ENCODE measurements at regions not wholly inside any gene's neighbourhood (a gene's known extent, or its start where the extent isn't known, plus 50 kb on each side); places are given as distances from the start of the nearest gene placed in this dataset.

DNA sequence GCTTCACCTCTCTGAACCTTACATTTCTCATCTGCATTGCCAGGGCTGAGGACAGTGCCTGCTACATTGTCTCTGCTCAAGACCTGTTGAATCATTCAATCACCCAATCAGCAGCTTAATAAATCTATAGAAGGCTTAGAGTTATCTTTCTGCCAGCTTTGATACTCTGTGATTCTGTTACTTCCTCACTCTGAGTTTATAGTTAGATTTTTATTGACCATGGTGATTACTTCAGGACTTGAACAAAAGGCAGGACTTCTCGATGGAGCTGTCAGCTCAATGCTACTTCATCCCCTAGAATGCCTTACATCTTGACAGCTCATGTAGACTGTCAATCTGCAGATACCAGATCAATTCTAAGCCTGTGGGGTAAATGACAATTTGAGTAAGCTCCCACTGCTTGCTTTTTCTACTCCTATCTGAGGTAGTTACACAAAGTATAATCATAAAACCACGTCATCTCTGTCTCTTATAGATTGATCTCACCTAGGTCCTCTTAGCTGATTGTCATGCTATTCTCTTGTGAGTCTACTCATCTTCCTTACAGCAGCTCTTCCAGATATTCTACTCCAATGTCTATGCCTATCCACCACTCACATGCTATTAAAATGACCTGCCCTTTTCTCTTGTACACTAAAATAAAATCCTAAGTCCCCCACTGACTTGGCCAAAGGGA, 318.3 kb upstream of the CA10 start (continued):
- TF ChIP-seq ZNF701 (tag by site-specific recombination; IDR thresholded peaks at IDR 0.05) (no peak), GLI4 (tag by site-specific recombination; IDR thresholded peaks at IDR 0.05) (no peak), ZNF548 (tag by site-specific recombination; IDR thresholded peaks at IDR 0.05) (no peak), ZNF837 (tag by site-specific recombination; IDR thresholded peaks at IDR 0.05) (no peak)

GRCh38 chr17:52470553-52470952, 312.0 kb upstream of the CA10 start:
- TF ChIP-seq, protein P1, sequence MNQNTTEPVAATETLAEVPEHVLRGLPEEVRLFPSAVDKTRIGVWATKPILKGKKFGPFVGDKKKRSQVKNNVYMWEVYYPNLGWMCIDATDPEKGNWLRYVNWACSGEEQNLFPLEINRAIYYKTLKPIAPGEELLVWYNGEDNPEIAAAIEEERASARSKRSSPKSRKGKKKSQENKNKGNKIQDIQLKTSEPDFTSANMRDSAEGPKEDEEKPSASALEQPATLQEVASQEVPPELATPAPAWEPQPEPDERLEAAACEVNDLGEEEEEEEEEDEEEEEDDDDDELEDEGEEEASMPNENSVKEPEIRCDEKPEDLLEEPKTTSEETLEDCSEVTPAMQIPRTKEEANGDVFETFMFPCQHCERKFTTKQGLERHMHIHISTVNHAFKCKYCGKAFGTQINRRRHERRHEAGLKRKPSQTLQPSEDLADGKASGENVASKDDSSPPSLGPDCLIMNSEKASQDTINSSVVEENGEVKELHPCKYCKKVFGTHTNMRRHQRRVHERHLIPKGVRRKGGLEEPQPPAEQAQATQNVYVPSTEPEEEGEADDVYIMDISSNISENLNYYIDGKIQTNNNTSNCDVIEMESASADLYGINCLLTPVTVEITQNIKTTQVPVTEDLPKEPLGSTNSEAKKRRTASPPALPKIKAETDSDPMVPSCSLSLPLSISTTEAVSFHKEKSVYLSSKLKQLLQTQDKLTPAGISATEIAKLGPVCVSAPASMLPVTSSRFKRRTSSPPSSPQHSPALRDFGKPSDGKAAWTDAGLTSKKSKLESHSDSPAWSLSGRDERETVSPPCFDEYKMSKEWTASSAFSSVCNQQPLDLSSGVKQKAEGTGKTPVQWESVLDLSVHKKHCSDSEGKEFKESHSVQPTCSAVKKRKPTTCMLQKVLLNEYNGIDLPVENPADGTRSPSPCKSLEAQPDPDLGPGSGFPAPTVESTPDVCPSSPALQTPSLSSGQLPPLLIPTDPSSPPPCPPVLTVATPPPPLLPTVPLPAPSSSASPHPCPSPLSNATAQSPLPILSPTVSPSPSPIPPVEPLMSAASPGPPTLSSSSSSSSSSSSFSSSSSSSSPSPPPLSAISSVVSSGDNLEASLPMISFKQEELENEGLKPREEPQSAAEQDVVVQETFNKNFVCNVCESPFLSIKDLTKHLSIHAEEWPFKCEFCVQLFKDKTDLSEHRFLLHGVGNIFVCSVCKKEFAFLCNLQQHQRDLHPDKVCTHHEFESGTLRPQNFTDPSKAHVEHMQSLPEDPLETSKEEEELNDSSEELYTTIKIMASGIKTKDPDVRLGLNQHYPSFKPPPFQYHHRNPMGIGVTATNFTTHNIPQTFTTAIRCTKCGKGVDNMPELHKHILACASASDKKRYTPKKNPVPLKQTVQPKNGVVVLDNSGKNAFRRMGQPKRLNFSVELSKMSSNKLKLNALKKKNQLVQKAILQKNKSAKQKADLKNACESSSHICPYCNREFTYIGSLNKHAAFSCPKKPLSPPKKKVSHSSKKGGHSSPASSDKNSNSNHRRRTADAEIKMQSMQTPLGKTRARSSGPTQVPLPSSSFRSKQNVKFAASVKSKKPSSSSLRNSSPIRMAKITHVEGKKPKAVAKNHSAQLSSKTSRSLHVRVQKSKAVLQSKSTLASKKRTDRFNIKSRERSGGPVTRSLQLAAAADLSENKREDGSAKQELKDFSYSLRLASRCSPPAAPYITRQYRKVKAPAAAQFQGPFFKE (tag by site-specific recombination; IDR thresholded peaks at IDR 0.05; ENCODE audit: borderline replicate concordance): no peak
- TF ChIP-seq ZBTB17 (tag by site-specific recombination; IDR thresholded peaks at IDR 0.05) (no peak), ZBTB1 (tag by site-specific recombination; IDR thresholded peaks at IDR 0.05) (no peak), ZNF660 (tag by site-specific recombination; IDR thresholded peaks at IDR 0.05) (no peak), GLI2 (tag by site-specific recombination; IDR thresholded peaks at IDR 0.05; ENCODE audit: borderline replicate concordance, low read depth) (no peak)
- TF ChIP-seq, protein P2, sequence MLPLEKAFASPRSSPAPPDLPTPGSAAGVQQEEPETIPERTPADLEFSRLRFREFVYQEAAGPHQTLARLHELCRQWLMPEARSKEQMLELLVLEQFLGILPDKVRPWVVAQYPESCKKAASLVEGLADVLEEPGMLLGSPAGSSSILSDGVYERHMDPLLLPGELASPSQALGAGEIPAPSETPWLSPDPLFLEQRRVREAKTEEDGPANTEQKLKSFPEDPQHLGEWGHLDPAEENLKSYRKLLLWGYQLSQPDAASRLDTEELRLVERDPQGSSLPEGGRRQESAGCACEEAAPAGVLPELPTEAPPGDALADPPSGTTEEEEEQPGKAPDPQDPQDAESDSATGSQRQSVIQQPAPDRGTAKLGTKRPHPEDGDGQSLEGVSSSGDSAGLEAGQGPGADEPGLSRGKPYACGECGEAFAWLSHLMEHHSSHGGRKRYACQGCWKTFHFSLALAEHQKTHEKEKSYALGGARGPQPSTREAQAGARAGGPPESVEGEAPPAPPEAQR (tag by site-specific recombination; IDR thresholded peaks at IDR 0.05): no peak
- ChIA-PET CTCF (no interaction called here), POLR2A (no interaction called here)
- Histone ChIP-seq H3K4me3 (ENCODE audit: low read depth, low read length) (no peak overlapping the region), H3K27ac (ENCODE audit: extremely low read depth, low read depth, low read length) (no peak overlapping the region), H3K4me1 (ENCODE audit: control insufficient read depth, insufficient read depth, low read length) (no peaks in the 10 kb centered on the region), H3K9me3 (ENCODE audit: control insufficient read depth, insufficient read depth, low read depth, low read length) (no peaks in the 10 kb centered on the region), H3K36me3 (ENCODE audit: control insufficient read depth in 2 of 2, insufficient read depth in 1 of 2, low read length in 2 of 2) (no peaks in the 10 kb centered on the region)

- ChIA-PET CTCF (no interaction called here), POLR2A (no interaction called here)
- TF ChIP-seq MEIS1 (CRISPR knock-in tag; IDR thresholded peaks at IDR 0.05; ENCODE audit: borderline replicate concordance) (no peak), ZNF654 (tag by site-specific recombination; IDR thresholded peaks at IDR 0.05; ENCODE audit: low read depth) (no peak), ZBTB20 (tag by site-specific recombination; IDR thresholded peaks at IDR 0.05) (no peak), KLF7 (tag by site-specific recombination; IDR thresholded peaks at IDR 0.05; ENCODE audit: borderline replicate concordance) (no peak), ZNF148 (tag by site-specific recombination; IDR thresholded peaks at IDR 0.05; ENCODE audit: borderline replicate concordance) (no peak), ZNF530 (tag by site-specific recombination; IDR thresholded peaks at IDR 0.05; ENCODE audit: low read depth) (no peak), ZNF704 (tag by site-specific recombination; IDR thresholded peaks at IDR 0.05) (no peak), ZNF2 (tag by site-specific recombination; IDR thresholded peaks at IDR 0.05) (no peak), ZNF747 (tag by site-specific recombination; IDR thresholded peaks at IDR 0.05) (no peak), ZNF121 (tag by site-specific recombination; IDR thresholded peaks at IDR 0.05) (no peak)
- TF ChIP-seq, protein P3, sequence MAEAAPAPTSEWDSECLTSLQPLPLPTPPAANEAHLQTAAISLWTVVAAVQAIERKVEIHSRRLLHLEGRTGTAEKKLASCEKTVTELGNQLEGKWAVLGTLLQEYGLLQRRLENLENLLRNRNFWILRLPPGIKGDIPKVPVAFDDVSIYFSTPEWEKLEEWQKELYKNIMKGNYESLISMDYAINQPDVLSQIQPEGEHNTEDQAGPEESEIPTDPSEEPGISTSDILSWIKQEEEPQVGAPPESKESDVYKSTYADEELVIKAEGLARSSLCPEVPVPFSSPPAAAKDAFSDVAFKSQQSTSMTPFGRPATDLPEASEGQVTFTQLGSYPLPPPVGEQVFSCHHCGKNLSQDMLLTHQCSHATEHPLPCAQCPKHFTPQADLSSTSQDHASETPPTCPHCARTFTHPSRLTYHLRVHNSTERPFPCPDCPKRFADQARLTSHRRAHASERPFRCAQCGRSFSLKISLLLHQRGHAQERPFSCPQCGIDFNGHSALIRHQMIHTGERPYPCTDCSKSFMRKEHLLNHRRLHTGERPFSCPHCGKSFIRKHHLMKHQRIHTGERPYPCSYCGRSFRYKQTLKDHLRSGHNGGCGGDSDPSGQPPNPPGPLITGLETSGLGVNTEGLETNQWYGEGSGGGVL (tag by site-specific recombination; IDR thresholded peaks at IDR 0.05): no peak
Measured at GRCh38 chr17:52465407-52465806, 306.9 kb upstream of the CA10 start.

More at GRCh38 chr17:52465407-52465806, 306.9 kb upstream of the CA10 start:
- no peaks in the 10 kb centered on the region for H3K9me3 ChIP-seq (ENCODE audit: control insufficient read depth, insufficient read depth, low read depth, low read length)
- H3K36me3 ChIP-seq (ENCODE audit: control insufficient read depth in 2 of 2, insufficient read depth in 1 of 2, low read length in 2 of 2): no peaks in the 10 kb centered on the region
- no peak overlapping the region for H3K27ac ChIP-seq (ENCODE audit: extremely low read depth, low read depth, low read length)
- H3K4me1 ChIP-seq (ENCODE audit: control insufficient read depth, insufficient read depth, low read length): no peaks in the 10 kb centered on the region
- no peak overlapping the region for H3K4me3 ChIP-seq (ENCODE audit: low read depth, low read length)
